ENCODE measurements at regions not wholly inside any gene's neighbourhood (a gene's known extent, or its start where the extent isn't known, plus 50 kb on each side); places are given as distances from the start of the nearest gene placed in this dataset.
"Not testable (repeated sequence)": the region's sequence is repeated elsewhere in the genome, so short reads cannot be mapped to it uniquely, and the experiment has no call there.

DNA sequence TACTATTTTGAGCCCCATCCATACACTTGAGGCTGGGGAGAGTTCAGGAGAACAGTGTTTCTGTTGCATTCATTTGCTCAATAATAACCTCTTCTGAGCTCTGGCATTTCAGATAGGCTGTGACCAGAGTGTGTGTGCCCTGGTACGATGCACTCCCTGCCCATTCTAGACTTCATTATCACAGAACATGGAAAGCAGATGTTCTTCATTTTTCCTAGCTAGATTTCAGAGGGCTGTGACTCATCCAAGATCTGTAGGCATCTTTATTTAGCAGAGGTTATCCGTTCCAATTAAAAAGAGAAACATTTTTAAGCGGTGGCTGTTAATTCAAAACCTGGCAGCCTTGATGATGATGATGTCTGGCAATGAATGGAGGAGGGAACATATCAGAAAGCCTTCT is 228.8 kb upstream of the EEF2KMT start:
- no peak for DNase-seq (ENCODE audit: low read depth, low spot score)

DNA sequence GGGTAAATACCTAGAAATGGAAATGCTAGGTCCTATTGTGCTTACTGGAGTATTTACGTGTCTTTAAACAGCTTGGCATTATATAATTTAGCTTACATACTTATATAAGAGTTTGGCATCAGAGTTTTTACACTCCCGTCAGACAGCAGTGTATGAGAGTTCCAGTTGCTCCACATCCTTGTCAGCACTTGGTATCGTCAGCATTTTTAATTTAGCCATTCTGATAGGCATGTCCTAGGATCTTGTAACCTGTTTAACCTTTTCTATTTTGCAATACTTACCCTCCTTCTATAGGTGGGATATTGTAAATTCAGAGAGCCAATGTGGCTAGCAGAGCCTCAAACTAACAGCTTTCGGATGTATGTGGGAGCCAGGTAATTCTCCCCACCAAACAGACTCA is 228.3 kb upstream of the EEF2KMT start:
- DNase-seq (ENCODE audit: low read depth, low spot score): no peak

DNA sequence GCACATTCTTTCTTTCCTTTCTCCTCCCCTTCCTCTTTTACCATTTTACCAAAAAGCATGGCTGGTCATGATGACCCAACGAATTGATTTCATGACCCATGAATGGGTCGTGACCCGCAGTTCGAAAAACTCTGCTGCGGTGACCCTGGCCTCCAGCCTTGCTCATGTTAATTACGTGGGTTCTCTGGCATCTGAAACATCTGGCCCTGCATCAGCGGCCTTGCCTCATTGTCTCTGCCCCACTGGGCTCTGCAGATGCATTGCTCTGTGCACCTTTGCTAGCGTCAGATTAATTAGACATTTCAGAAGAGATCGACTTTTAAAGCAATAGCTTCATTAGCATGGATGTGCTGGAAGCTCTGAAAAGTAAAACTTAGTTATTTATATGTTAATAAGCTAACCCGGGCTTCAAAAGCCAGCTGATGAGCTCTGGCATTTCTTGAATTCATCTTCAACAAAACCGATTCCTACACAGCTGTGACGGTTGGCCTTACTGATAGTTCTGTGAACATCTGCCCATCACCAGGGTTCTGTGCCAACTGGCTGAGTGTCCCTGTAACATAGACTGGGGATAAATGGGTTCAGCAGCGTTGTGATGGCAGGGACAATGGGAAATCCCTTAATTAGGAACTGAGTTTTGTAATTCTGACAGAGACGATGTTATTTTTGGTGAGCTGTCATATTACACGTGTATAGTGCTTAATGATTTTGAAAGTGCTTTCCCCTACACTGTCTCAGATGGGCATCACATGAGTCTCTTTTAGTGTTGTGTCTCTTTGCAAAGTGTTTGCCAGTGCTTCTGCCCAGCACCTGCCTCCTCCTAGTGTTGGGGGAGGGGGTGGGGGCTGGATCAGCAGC is 225.9 kb upstream of the EEF2KMT start:
- peak; percentile 35 for DNase-seq (ENCODE audit: low read depth, low spot score)

DNA sequence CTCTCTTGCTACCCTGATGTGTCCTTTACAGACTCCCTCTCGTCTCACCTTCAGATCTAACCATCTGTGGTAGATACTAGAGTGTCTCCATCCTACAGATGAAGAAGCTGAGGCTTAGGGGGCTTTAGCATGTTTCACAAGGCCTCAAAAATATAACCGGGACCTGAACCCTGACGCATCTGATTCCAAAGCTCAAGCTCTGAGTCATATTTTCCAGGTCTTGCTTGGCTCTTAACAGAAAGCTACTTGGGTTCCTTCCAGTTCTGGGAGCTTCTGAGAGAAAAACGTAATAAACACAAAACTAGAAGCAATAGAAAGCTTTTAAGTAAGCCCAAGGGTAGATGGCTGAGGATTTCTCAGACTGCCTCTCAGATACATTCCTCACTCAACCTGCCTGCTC is 224.3 kb upstream of the EEF2KMT start:
- DNase-seq (ENCODE audit: low read depth, low spot score): no peak

DNA sequence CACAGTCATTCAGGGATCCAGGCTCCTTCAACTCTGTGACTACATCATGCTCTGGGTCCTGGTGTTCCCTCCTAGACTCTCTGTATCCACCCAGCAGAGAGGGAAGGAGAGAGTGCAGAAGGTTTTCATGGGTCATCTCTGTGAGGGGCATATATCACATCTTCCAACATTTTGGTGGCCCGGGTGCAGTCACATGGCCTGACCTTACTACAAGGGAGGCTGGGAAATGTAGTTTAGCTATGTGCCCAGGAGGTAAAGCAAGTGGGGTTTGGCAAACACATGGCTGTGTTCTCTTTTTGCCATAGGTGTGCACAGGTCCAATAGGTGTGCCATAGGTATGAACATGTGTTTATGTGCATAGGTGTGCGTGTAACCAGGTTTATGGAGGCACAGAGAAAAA is 222.2 kb upstream of the EEF2KMT start:
- no peak for DNase-seq (ENCODE audit: low read depth, low spot score)

DNA sequence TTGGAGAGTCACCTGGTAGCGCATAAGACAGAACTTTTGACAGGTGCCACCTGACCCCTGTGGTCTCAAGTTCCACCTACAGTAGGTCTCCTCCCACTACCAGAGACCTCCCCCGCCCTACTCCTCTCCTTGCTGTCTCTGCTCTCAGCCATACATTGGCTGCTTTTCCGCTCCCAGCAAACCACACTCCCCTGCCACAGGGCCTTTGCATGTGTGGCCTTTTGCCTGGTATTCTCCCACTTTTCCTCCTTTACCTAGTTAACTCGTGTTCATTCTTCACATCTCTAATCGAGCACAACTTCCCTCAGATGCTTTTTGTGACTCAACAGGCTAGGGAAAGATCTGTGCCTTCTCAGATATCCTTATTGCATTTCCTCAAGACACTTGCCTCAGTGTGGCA is 218.3 kb upstream of the EEF2KMT start:
- no peak for DNase-seq (ENCODE audit: low read depth, low spot score)

DNA sequence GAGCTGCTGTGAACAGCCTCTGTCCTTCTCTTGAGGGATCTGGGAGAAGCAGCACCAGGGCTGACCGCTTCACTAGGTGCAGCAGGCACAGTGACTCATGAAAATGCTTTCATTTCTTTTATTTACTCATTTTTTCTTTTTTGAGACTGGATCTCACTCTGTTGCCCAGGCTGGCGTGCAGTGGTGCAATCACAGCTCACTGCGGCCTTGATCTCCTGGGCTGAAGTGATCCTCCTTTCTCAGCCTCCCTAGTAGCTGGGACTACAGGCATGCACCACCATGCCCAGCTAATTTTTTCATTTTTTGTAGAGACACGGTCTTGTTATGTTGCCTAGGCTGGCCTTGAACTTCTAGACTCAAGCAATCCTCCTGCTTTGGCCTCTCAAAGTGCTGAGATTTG is 216.8 kb upstream of the EEF2KMT start:
- DNase-seq (ENCODE audit: low read depth, low spot score): no peak

DNA sequence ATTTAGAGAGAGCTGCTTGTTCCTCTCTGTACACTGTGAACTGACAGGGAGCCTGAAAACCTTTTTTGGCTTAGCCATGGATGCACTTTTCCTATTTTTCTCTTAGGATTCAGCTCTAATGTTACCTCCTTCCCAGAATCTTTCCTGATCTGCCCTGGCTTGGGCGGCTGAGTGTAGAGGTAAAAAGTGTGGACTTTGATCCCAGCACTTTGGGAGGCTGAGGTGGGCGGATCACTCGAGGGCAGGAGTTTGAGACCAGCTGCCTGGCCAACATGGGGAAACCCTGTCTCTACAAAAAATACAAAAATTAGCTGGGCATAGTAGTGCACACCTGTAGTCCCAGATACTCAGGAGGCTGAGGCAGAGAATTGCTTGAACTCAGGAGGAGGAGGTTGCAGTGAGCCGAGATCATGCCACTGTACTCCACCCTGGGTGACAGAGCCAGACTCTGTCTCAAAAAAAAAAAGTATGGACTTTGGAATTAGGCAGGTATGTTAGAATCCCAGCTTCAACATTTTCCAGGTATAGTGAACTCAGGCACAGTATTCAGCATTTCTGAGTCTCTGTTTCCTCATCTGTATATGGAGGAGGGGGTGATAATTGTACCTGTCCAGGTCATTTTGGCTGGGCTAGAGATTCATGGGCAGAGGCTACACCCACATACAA is 212.5 kb upstream of the EEF2KMT start:
- DNase-seq (ENCODE audit: low read depth, low spot score): no peak

DNA sequence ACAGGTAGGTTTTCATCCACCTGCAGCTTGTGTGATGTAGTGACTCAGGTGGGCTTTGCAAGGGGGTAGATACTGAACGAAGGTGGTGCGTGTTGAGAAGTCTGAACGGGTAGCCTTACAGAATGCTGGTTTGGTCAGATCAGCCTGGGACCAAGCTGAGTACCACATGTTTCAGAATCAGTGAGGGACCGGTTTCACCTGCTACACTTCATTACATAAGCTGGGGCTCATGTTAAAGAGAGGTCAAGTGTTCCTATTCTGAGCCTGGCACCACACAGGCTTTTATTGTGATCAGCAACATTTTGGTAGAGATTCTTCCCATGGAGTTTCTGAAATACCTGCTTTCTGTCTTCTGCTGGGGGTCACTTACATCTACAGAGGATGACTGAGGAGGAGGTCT is 207.4 kb upstream of the EEF2KMT start:
- DNase-seq (ENCODE audit: low read depth, low spot score): no peak

DNA sequence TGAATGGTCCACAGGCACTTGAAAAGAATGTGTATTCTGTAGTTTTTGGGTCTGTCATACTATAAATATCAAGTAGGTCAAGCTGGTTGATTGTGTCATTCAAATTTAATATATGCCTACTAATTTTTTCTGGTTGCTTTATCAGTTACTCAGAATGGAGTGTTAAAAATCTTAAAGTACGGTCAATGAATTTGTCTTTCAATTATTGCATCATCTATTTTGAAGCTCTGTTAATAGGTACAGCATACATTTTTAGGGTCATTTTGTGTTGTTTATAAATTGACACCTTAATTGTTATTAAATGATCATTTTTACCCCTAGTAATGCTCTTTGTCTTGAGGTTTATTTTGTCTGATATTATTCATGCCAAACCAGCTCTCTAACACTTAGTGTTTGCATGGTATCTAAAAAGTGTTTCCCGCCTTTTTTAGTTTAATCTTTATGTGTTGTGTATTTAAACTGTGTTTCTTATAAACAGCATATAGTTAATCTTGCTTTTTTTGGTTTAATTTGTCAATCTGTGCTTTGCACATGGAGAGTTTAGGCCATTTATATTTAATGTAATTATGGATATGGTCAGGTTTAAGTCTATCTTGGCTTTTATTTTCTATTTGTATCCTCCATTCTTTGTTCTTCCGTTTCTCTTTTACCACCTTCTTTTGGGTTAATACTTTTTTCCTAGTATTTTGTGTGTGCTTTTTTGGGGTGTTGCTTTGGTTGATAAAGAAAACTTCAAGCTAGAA is 204.9 kb upstream of the EEF2KMT start:
- DNase-seq (ENCODE audit: low read depth, low spot score): no peak

DNA sequence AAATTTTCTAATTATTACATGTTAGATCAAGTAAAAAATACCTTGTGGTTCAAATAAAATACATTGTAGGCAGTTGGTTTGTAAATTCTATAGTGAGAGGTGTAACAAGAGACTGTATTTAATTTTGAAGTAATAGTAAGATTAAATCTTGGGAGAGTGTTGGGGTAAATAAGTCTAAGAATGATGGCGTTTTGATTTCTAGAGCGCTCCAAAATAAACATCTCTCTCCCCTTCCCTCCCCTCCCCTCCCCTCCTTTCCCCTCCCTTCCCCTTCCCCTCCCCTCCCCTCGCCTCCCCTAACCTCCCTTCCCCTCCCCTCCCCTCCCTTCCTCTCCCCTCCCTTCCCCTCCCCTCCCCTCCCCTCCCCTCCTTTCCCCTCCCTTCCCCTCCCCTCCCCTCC is 200.6 kb upstream of the EEF2KMT start:
- no peak for DNase-seq (ENCODE audit: low read depth, low spot score)

DNA sequence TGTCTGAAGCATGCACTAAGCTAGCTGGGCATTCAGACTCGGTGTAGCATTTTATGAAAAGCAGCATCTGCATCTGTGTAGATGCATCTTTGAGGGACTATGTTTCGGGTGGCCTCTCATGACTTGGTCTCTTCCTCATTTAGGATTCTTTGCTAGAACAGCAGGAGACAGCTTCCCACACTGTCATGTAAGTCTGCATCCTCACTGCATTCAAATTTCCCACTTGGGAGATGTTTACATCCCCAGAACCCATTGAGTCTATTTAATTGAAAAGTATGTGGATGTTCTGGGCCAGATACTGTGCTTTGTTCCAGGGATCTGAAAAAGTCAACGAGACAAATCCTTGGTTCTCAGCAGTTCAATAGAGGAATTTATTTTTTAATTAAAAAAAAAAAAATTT is 198.6 kb upstream of the EEF2KMT start:
- no peak for DNase-seq (ENCODE audit: low read depth, low spot score)

DNA sequence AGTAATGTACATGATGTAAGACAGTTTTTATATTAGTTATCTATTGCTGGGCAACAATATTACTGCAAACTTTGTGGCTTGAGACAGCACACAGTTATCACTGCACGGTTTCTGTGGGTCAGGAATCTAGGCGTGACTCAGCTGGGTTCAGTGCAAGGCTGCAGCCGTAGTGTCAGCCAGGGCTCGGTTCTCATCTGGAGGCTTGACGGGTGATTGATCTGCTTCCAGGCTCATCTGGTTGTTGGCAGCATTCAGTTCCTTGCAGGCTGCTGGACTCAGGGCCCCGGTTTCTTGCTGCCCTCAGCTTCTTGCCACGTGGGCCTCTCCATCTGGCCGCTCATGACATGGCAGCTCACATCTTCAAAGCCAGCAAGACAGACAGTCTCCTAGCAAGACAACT is 197.7 kb upstream of the EEF2KMT start:
- not testable (repeated sequence) for DNase-seq (ENCODE audit: low read depth, low spot score)

DNA sequence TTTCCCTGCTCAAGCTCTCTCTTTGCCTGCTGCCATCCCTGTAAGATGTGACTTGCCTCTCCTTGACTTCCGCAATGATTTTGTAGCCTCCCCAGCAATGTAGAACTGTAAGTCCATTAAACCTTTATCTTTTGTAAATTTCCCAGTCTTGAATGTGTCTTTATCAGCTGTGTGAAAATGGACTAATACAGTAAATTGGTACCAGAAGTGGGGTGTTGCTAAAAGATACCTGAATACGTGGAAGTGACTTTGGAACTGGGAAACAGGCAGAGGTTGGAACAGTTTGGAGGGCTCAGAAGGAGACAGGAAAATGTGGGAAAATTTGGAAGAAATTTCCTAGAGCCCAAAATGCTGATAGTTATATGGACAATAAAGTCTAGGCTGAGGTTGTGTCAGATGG is 184.6 kb upstream of the EEF2KMT start:
- not testable (repeated sequence) for DNase-seq (ENCODE audit: low read depth, low spot score)

DNA sequence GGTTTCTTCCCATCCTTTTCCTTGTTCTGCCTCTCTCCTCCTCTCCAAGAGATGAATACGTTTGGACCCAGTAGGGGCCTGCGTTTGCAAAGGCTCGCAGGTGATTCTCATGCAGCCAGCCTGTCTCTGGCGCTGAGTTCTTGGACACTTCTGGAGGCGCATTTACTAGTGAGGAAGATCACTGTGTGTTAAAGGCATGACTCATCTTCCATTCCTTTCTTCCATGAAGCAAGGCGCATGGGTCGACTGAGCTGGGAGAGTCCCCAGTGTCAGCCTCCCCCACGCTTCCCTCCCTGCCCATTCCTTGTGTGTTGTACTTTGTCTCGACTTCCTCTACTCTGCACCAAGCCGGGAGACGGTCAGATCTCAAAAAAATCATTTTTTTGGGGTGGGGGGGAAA is 159.9 kb upstream of the EEF2KMT start:
- no peak for DNase-seq (ENCODE audit: low read depth, low spot score)

DNA sequence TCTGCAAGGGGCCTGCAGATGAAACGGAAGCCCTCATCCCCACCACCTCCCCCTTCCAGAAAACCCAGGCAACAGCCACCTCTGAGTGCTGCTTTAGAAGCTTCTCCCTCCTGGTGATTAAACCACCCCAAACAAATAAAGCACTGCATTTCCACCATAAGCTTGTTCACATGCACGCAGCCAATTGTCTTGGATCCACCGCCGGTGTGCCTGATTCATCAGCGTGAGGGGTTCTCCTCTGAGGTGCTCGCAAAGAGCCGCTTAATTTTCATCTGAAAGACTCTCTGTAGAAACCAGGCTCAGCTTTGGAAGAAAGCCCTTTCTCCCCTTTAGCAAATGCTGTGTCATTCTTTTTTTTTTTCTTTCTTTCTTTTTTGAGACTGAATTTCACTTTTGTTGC is 155.2 kb upstream of the EEF2KMT start:
- no peak for DNase-seq (ENCODE audit: low read depth, low spot score)

DNA sequence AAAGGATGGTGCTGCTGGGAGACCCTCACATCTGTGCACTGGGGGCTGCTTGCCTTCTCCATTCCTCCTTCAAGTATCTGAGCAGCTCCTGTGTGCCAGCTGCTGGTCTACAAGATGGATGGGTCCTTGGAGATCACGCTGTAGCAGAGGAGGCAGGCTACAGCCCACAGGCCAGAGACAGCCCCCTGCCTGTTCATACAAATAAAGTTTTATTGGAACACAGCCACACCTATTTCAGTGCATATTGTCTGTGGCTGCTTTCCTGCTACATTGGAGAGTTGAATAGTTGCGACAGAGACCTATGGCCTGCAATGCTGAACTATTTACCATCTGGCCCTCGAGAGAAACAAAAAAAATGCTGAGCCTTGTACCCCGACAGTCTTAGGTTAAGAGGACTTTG is 149.8 kb upstream of the EEF2KMT start:
- DNase-seq (ENCODE audit: low read depth, low spot score): not testable (repeated sequence)

DNA sequence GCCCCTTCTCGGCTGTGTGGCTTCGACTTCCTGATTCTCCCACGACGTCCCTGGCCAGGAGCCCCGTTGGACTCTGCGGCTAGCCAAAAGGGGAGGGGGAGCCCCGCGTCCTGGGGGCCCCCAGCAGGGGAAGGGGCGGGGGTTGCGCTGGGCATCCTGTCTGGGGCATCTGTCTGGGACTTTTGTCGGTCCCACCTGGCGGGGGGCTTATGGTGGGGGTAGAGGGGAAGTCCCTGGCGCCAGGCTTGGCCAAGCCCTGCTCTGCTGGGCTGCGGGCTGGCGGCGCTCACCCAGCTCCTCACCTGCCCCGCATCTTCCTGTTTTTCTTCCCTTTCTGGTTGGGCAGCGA is 142.7 kb upstream of the EEF2KMT start:
- not testable (repeated sequence) for DNase-seq (ENCODE audit: low read depth, low spot score)

DNA sequence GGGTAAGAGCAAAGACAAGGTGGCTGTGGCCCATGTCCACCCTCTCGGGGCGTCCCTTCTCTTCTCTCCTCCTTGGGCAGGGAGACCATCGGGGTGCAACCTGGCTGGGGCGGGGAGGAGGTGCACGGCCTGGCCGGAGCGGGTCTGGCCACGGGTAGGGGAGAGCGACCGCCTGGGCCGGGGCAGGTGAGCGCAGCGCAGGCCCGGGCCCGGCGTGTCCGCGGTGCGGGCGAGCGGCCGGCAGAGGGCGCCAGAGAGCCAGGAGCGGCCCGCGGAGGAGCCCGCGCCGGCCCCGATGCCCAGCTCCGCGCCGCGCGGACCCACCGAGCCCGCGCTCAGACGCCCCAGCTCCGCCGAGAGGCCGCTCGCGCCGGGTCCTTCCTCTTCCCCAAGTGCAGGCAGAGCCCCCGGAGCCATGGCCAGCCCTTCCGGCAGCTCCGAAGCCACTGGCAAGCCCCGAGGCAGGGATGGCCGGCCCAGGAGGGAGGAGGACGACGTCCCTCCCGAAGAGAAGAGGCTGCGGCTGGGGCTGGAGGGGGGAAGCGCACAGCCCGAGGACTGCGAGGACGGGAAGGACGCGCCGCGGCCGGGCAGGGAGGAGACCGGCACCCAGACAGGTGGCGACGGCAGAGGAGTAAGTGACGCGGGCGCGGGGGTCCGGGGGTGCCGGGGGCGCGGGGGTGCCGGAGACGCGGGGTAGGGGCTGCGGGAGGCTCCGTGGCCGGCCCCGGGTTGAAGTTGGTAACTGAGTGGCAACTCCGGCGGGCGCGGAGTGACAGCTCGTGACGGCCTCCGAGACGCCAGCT is 142.1 kb upstream of the EEF2KMT start:
- DNase-seq (ENCODE audit: low read depth, low spot score): not testable (repeated sequence)

DNA sequence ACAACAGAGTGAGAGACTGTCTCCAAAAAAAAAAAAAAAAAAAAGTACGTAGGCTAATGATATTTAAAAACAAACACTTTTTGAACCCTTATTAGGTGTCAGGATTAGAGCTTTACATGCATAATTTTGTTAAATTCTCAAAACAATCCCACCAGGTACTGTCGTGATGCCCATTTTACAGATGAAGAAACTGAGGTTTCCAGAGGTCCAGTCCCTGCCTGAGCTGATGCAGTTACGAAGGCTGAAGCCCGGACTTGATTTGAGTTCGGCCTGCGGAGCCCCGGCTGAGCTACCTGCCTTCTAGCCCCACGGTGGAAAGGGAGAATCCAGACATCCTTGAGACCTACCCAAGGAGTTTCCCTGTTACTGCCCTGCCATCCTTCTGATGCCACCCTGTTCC is 137.5 kb upstream of the EEF2KMT start:
- no peak for DNase-seq (ENCODE audit: low read depth, low spot score)

DNA sequence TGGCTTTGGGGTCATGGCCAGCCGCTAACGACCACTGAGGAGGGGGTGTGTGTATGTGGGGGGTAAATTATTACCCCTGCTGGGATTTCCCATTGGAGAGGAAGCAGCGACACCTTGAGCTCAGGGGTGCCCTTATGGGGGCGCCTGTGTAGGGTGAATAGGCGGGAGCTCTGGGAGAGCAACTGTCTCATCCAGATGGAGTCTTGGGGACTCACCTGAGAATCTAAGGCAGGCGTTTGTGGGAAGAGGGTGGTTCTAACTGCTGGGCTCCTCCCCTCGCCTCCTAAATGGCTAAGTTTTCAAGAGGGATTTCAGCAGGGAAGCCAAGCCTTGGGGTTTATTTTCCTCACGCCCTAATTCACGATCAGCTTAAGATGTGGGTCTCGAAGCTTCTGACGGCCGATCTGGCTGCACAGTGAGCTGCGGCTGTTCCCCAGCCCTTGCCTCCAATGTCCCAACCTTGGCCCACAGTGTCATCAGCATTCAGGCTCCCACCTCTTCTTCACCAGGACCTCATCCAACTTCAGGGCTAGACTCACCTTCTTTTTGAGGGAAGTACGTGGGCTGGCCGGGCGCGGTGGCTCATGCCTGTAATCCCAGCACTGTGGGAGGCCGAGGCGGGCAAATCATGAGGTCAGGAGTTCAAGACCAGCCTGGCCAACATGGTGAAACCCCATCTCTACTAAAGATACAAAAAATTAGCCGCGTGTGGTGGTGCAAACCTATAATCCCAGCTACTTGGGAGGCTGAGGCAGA is 136.9 kb upstream of the EEF2KMT start:
- no peak for DNase-seq (ENCODE audit: low read depth, low spot score)
